ENCODE measurements at regions not wholly inside any gene's neighbourhood (a gene's known extent, or its start where the extent isn't known, plus 50 kb on each side); places are given as distances from the start of the nearest gene placed in this dataset.

GRCh38 chrX:125678258-125678657, 358.6 kb downstream of the TEX13C start:
- TF ChIP-seq CTCF (IDR thresholded peaks at IDR 0.05; ENCODE audit: insufficient read depth, low read depth, low read length) (no peak), EZH2 (IDR thresholded peaks at IDR 0.05; ENCODE audit: insufficient read depth, low read length) (no peak)

All from astrocyte (in vitro differentiated cells and primary cell).